ENCODE measurements at regions not wholly inside any gene's neighbourhood (a gene's known extent, or its start where the extent isn't known, plus 50 kb on each side); places are given as distances from the start of the nearest gene placed in this dataset.

DNA sequence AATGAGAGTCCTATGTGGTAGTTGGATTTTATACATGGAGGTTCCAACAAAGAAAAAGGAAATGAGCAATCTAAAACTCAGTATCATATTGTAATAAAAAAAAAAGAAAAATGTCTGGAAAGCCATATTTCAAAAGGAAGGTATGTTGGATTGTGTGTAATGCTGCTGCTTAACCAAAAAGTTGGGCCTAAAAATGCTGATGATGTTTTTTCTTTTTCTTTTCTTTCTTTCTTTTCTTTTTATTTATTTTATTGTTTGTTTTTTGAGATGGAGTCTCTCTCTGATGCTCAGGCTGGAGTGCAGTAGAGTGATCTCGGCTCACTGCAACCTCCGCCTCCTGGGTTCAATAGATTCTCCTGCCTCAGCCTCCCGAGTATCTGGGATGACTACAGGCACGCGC, 1424.0 kb upstream of the CDH6 start:
- no peaks in the 10 kb centered on the region for H4K20me1 ChIP-seq (replicated peaks in 1 of 2; ENCODE audit: control insufficient read depth in 1 of 2, insufficient read depth in 2 of 2, low read length in 2 of 2)
- no peaks in the 10 kb centered on the region for H3K36me3 ChIP-seq (ENCODE audit: control insufficient read depth in 2 of 4, insufficient read depth in 4 of 4, low read length in 3 of 4)
- no peak overlapping the region for H4K5ac ChIP-seq (ENCODE audit: insufficient read length, low read depth, low read length)
- H3K23ac ChIP-seq (ENCODE audit: insufficient read length), result no peak overlapping the region
- POLR2A ChIA-PET (ENCODE audit: partially characterized antibody), result no interaction called here
- no peak overlapping the region for H3K14ac ChIP-seq (ENCODE audit: insufficient read length)
- H2AK5ac ChIP-seq (ENCODE audit: low read depth, low read length), result no peak overlapping the region
- no peak overlapping the region for H2AFZ ChIP-seq (ENCODE audit: low read length)
- H3K4ac ChIP-seq (replicated peaks; ENCODE audit: insufficient read length, low read depth, low read length), result no peak overlapping the region
- H2BK20ac ChIP-seq (ENCODE audit: low read length), result no peak overlapping the region
- no peak overlapping the region for H2BK5ac ChIP-seq (ENCODE audit: low read depth, low read length)
- H2BK120ac ChIP-seq (replicated peaks; ENCODE audit: low read depth, low read length), result no peak overlapping the region
- no peak overlapping the region for H3K18ac ChIP-seq (ENCODE audit: extremely low read depth, low read length)
- no peak overlapping the region for H2BK15ac ChIP-seq (ENCODE audit: low read length)
- H3K9ac ChIP-seq (replicated peaks in 1 of 4; ENCODE audit: extremely low read depth in 1 of 4, low read depth in 3 of 4, low read length in 3 of 4), result no peak overlapping the region
- FAIRE-seq, result no peak
- no peaks in the 10 kb centered on the region for H3K79me2 ChIP-seq (ENCODE audit: control insufficient read depth in 1 of 2, insufficient read depth in 2 of 2, low read length in 2 of 2)
- H3K23me2 ChIP-seq (ENCODE audit: low read depth, low read length), result no peaks in the 10 kb centered on the region
- CTCF ChIA-PET (ENCODE audit: partially characterized antibody), result no interaction called here
- no peaks in the 10 kb centered on the region for H3K4me1 ChIP-seq (replicated peaks in 1 of 4; ENCODE audit: control insufficient read depth in 3 of 4, insufficient read depth in 4 of 4, low read length in 3 of 4)
- no peaks in the 10 kb centered on the region for H3K27me3 ChIP-seq (replicated peaks in 1 of 4; ENCODE audit: control insufficient read depth in 3 of 4, extremely low read depth in 1 of 4, insufficient read depth in 3 of 4, low read length in 3 of 4)
- H3K56ac ChIP-seq (replicated peaks; ENCODE audit: insufficient read length, low read depth, low read length), result no peak overlapping the region
- no peak overlapping the region for H3K27ac ChIP-seq (ENCODE audit: low read depth, low read length)
- 92% methylated on average over 5 of the region's 5 CpGs; no CpG with 5 or more reads in 1 of the 2 experiments for WGBS, 2 experiments (ENCODE audit: extremely low coverage in 1 of 2, insufficient coverage in 1 of 2, insufficient read length in 1 of 2, insufficient replicate concordance in 2 of 2, low coverage in 1 of 2, low lambda C conversion rate in 2 of 2, missing lambda C conversion rate in 1 of 2)
- no peaks in the 10 kb centered on the region for H3K79me1 ChIP-seq (ENCODE audit: low read depth, low read length)
- no peak overlapping the region for H3K4me2 ChIP-seq (ENCODE audit: insufficient read depth in 1 of 2, low read depth in 2 of 2, low read length in 2 of 2)
- no peaks in the 10 kb centered on the region for H3K9me3 ChIP-seq (ENCODE audit: insufficient read depth in 2 of 2, low read depth in 1 of 2, low read length in 1 of 2)
- H4K8ac ChIP-seq (ENCODE audit: extremely low read depth, insufficient read depth, low read length), result no peak overlapping the region
- no peak overlapping the region for H2BK12ac ChIP-seq (ENCODE audit: low read depth, low read length)
- no peak overlapping the region for H3K4me3 ChIP-seq (ENCODE audit: extremely low read depth in 1 of 4, insufficient read depth in 2 of 4, low read depth in 3 of 4, low read length in 4 of 4)
- no peak overlapping the region for H4K91ac ChIP-seq (replicated peaks; ENCODE audit: insufficient read length, low read length)
- DNase-seq (ENCODE audit: low read depth in 1 of 2, low spot score in 2 of 2), result no peak
- TF ChIP-seq GABPA (IDR thresholded peaks at IDR 0.05; ENCODE audit: borderline replicate concordance, insufficient read depth, low read length) (no peak), RXRA (IDR thresholded peaks at IDR 0.05; ENCODE audit: insufficient read depth, low read depth, low read length) (no peak), RBBP5 (IDR thresholded peaks at IDR 0.05; ENCODE audit: borderline replicate concordance, low read depth, low read length) (no peak), ZNF274 (IDR thresholded peaks at IDR 0.05; ENCODE audit: borderline replicate concordance, extremely low read depth, low read length) (no peak), BACH1 (IDR thresholded peaks at IDR 0.05; ENCODE audit: low read length) (no peak), TCF12 (IDR thresholded peaks at IDR 0.05; ENCODE audit: low read depth, low read length) (no peak), MAFK (IDR thresholded peaks at IDR 0.05; ENCODE audit: low read depth, low read length) (no peak), TEAD4 (IDR thresholded peaks at IDR 0.05; ENCODE audit: low read depth, low read length) (no peak), E2F6 (IDR thresholded peaks at IDR 0.05) (no peak), TAF7 (optimal IDR thresholded peaks at IDR 0.05; ENCODE audit: borderline replicate concordance, low read depth, low read length) (no peak), HDAC2 (IDR thresholded peaks at IDR 0.05; ENCODE audit: borderline replicate concordance in 1 of 2, low read depth in 2 of 2, low read length in 2 of 2) (no peak), CTBP2 (IDR thresholded peaks at IDR 0.05; ENCODE audit: borderline replicate concordance, insufficient read depth, insufficient read length, low read length) (no peak), TAF1 (IDR thresholded peaks at IDR 0.05; ENCODE audit: low read depth, low read length) (no peak), RFX5 (IDR thresholded peaks at IDR 0.05; ENCODE audit: borderline replicate concordance, low read depth, low read length) (no peak), SP4 (IDR thresholded peaks at IDR 0.05; ENCODE audit: low read length) (no peak), POLR2A (IDR thresholded peaks at IDR 0.05; ENCODE audit: control extremely low read depth in 1 of 2, low read depth in 2 of 2, low read length in 2 of 2) (no peak)

Data from H1 (cell line).